Calu3 (cell line): ENCODE measurements at regions not wholly inside any gene's neighbourhood (a gene's known extent, or its start where the extent isn't known, plus 50 kb on each side); places are given as distances from the start of the nearest gene placed in this dataset.
"Not testable (repeated sequence)": the region's sequence is repeated elsewhere in the genome, so short reads cannot be mapped to it uniquely, and the experiment has no call there.

Experiments used
- BruUV-seq: library from RNA; stranded (reverse); fragments of 400-500 nt; replicated peaks from 2 replicates; lab custom pipeline; 2021; lab: Mats Ljungman, UMichigan
- CTCF ChIA-PET: fragments of 300-600 bp; sonication (Branson Sonifier 250); formaldehyde crosslinking; loops from one replicate; lab custom pipeline; 2022; ENCODE audit warnings: antibody characterized with exemption; lab: Charles Lee
- DNase-seq: peaks from one replicate; pipeline ENCODE4 v3.0.0; 2022
- H3K27ac Mint-ChIP-seq: one replicate; pipeline ENCODE4 v1.8.0; 2022; ENCODE audit warnings: mixed read lengths; ENCODE audit not compliant: unreplicated experiment
- H3K27me3 Mint-ChIP-seq: one replicate; pipeline ENCODE4 v1.8.0; 2022; ENCODE audit warnings: mixed read lengths; ENCODE audit not compliant: unreplicated experiment
- H3K36me3 Mint-ChIP-seq: one replicate; pipeline ENCODE4 v1.8.0; 2022; ENCODE audit warnings: mild to moderate bottlenecking, moderate library complexity, mixed read lengths; ENCODE audit not compliant: insufficient read depth, unreplicated experiment
- H3K4me1 Mint-ChIP-seq: one replicate; pipeline ENCODE4 v1.8.0; 2022; ENCODE audit warnings: mild to moderate bottlenecking, low read depth, mixed read lengths; ENCODE audit not compliant: unreplicated experiment
- H3K4me3 Mint-ChIP-seq: one replicate; pipeline ENCODE4 v1.8.0; 2022; ENCODE audit warnings: mild to moderate bottlenecking, low read depth, moderate library complexity, mixed read lengths; ENCODE audit not compliant: unreplicated experiment
- H3K9me3 Mint-ChIP-seq: one replicate; pipeline ENCODE4 v1.8.0; 2022; ENCODE audit warnings: low read depth, mixed read lengths; ENCODE audit not compliant: unreplicated experiment
- intact Hi-C: fragments of 100-400 bp; cut with micrococcal nuclease; formaldehyde crosslinking; loops from one replicate; pipeline ENCODE4 v1.10.0; 2022; ENCODE audit not compliant: unreplicated experiment
- TF ChIP-seq, protein P1 (sequence below): fragments of 200-600 bp; IDR thresholded peaks from one replicate; pipeline ENCODE4 v1.8.0; 2022; ENCODE audit warnings: antibody characterized with exemption; ENCODE audit not compliant: unreplicated experiment

DNA sequence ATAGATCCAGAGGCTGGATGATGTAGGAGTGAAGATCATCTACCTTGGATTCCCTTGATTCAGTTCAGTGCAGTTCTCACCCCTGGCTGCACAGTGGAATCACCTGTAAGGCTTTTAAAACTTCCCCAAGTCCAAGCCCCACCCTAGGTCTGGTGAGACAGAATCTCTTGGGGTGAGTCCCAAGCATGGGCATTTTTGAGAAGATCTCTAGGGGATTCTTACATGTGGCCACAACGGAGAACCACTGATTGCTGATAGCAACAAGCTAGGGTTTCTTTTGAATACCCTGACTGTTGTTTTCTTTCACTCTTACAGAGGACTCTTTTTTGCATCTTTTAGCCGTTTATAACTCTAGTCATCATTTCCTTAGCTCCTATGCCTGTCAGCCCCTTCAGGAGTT lies 204.9 kb upstream of the RASGRP1 start:
- TF ChIP-seq, protein P1, sequence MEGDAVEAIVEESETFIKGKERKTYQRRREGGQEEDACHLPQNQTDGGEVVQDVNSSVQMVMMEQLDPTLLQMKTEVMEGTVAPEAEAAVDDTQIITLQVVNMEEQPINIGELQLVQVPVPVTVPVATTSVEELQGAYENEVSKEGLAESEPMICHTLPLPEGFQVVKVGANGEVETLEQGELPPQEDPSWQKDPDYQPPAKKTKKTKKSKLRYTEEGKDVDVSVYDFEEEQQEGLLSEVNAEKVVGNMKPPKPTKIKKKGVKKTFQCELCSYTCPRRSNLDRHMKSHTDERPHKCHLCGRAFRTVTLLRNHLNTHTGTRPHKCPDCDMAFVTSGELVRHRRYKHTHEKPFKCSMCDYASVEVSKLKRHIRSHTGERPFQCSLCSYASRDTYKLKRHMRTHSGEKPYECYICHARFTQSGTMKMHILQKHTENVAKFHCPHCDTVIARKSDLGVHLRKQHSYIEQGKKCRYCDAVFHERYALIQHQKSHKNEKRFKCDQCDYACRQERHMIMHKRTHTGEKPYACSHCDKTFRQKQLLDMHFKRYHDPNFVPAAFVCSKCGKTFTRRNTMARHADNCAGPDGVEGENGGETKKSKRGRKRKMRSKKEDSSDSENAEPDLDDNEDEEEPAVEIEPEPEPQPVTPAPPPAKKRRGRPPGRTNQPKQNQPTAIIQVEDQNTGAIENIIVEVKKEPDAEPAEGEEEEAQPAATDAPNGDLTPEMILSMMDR = no peak
- no TSS peak for BruUV-seq
- Mint-ChIP-seq H3K27ac (no peak overlapping the region), H3K4me3 (no peak overlapping the region), H3K27me3 (peaks cover 21% of the 10 kb centered on the region), H3K36me3 (no peaks in the 10 kb centered on the region), H3K9me3 (no peaks in the 10 kb centered on the region), H3K4me1 (no peaks in the 10 kb centered on the region)
- CTCF ChIA-PET = no interaction called here
- intact Hi-C loops = no loop called here
- no peak for DNase-seq

DNA sequence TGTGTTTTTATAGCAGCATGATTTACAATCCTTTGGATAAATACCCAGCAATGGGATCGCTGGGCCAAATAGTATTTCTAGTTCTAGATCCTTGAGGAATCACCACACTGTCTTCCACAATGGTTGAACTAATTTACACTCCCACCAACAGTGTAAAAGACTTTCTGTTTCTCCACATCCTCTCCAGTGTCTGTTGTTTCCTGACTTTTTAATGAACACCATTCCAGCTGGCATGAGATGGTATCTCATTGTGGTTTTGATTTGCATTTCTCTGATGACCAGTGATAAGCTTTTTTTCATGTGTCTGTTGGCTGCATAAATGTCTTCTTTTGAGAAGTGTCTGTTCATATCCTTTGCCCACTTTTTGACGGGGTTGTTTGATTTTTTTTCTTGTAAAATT lies 209.5 kb upstream of the RASGRP1 start:
- H3K36me3 Mint-ChIP-seq, H3K4me1 Mint-ChIP-seq, DNase-seq, H3K9me3 Mint-ChIP-seq, CTCF ChIA-PET, H3K4me3 Mint-ChIP-seq, BruUV-seq, intact Hi-C loops, H3K27ac Mint-ChIP-seq: not testable (repeated sequence)
- H3K27me3 Mint-ChIP-seq = peaks cover 16% of the 10 kb centered on the region

DNA sequence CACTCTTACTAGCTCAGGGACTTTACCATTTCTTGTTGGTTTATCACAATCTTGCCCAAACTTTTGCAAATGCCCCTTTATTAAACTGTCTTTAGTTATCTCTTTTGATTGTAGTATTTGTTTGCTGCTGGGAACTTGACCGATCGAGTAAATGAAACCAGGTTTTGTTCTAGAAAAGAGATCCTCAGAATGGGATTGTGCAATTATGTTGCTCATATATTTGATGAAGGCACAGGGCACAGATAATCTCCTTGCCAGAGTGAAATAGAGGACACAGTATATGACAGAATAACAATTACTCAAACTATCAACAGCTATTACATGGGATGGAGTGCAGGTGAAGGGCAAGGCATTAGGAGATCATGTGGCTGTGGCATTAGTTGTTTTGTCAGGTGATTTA lies 216.6 kb upstream of the RASGRP1 start:
- Mint-ChIP-seq H3K4me3 (no peak overlapping the region), H3K27ac (no peak overlapping the region), H3K36me3 (no peaks in the 10 kb centered on the region), H3K4me1 (no peaks in the 10 kb centered on the region), H3K27me3 (peaks cover 31% of the 10 kb centered on the region), H3K9me3 (no peaks in the 10 kb centered on the region)
- BruUV-seq = no TSS peak
- TF ChIP-seq, protein P1 = no peak
- intact Hi-C loops = no loop called here
- DNase-seq = no peak
- CTCF ChIA-PET = no interaction called here

DNA sequence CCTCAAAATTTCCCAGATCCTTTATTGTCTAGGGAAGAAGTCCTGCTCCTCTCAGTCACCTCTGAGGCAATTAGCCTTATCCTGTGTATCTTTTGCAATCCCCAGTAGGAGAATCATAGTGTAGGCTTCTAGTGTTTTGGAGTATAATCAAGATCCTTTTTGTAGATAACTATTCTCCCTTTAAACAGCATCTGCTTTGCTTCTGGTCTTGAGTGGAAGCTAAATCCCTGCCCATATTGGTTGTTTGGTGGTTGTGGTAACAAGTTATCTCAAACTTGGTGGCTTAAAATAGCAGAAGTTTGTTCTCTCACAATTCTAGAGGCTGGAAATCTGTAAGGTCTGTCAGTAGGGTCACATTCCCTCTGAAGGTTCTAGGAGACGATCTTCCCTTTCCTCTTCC lies 217.5 kb upstream of the RASGRP1 start:
- CTCF ChIA-PET = no interaction called here
- no TSS peak for BruUV-seq

DNA sequence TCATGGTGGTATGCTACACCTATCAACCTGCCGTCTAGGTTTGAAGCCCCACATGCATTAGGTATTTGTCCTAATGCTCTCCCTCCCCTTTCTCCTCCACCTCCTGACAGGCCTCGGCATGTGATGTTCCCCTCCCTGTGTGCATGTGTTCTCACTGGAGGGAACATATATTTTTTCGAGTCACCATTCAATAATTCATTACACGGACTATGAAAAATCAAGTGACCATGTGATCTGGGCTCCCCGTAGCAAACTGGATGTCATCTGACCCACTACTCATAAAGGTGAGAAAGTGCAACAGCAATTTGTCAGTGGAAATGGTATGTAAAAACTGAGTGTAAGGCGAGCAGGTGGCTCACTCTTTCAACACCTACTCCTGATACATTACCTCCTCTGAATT lies 224.3 kb upstream of the RASGRP1 start:
- H3K27ac Mint-ChIP-seq = no peak overlapping the region

More for the DNA sequence above, 217.5 kb upstream of the RASGRP1 start:
- no peak for DNase-seq
- Mint-ChIP-seq H3K36me3 (no peaks in the 10 kb centered on the region), H3K27me3 (peaks cover 31% of the 10 kb centered on the region), H3K4me3 (no peak overlapping the region), H3K4me1 (no peaks in the 10 kb centered on the region), H3K9me3 (no peaks in the 10 kb centered on the region), H3K27ac (no peak overlapping the region)
- TF ChIP-seq, protein P1 = no peak
- intact Hi-C loops = no loop called here

More for the DNA sequence above, 224.3 kb upstream of the RASGRP1 start:
- H3K36me3 Mint-ChIP-seq = no peaks in the 10 kb centered on the region
- no peak overlapping the region for H3K4me3 Mint-ChIP-seq
- no peaks in the 10 kb centered on the region for H3K4me1 Mint-ChIP-seq
- no peaks in the 10 kb centered on the region for H3K9me3 Mint-ChIP-seq
- intact Hi-C loops = no loop called here
- TF ChIP-seq, protein P1 = no peak
- CTCF ChIA-PET = no interaction called here
- DNase-seq = no peak
- BruUV-seq = no TSS peak
- H3K27me3 Mint-ChIP-seq = peaks cover 13% of the 10 kb centered on the region
